ENCODE measurements at regions not wholly inside any gene's neighbourhood (a gene's known extent, or its start where the extent isn't known, plus 50 kb on each side); places are given as distances from the start of the nearest gene placed in this dataset.

- in situ Hi-C loops (cut with MboI; ENCODE audit: low pct_unique_long_range_greater_than_20kb, low sequenced_read_pairs, unreplicated experiment), result no loop called here
- no peak for DNase-seq (ENCODE audit: low spot score)
- TF ChIP-seq CTCF (IDR thresholded peaks at IDR 0.05; ENCODE audit: extremely low read depth, insufficient read depth, missing control alignments), result no peak
Observed at GRCh38 chrX:87727620-87728019, 210.0 kb downstream of the KLHL4 start.

- no peak for TF ChIP-seq CTCF (IDR thresholded peaks at IDR 0.05; ENCODE audit: extremely low read depth, insufficient read depth, missing control alignments)
- in situ Hi-C loops (cut with MboI; ENCODE audit: low pct_unique_long_range_greater_than_20kb, low sequenced_read_pairs, unreplicated experiment), result no loop called here
- no peak for DNase-seq (ENCODE audit: low spot score)
Observed at GRCh38 chrX:87728024-87728423, 210.4 kb downstream of the KLHL4 start.

- TF ChIP-seq CTCF (IDR thresholded peaks at IDR 0.05; ENCODE audit: extremely low read depth, insufficient read depth, missing control alignments), result no peak
- in situ Hi-C loops (cut with MboI; ENCODE audit: low pct_unique_long_range_greater_than_20kb, low sequenced_read_pairs, unreplicated experiment), result no loop called here
- no peak for DNase-seq (ENCODE audit: low spot score)
Observed at GRCh38 chrX:87728459-87728858, 210.9 kb downstream of the KLHL4 start.

- DNase-seq (ENCODE audit: low spot score), result no peak
- in situ Hi-C loops (cut with MboI; ENCODE audit: low pct_unique_long_range_greater_than_20kb, low sequenced_read_pairs, unreplicated experiment), result no loop called here
- TF ChIP-seq CTCF (IDR thresholded peaks at IDR 0.05; ENCODE audit: extremely low read depth, insufficient read depth, missing control alignments), result no peak
Observed at GRCh38 chrX:87732133-87732532, 214.5 kb downstream of the KLHL4 start.

GRCh38 chrX:87736576-87736975, 219.0 kb downstream of the KLHL4 start:
- in situ Hi-C loops (cut with MboI; ENCODE audit: low pct_unique_long_range_greater_than_20kb, low sequenced_read_pairs, unreplicated experiment), result no loop called here
- DNase-seq (ENCODE audit: low spot score), result no peak
- TF ChIP-seq CTCF (IDR thresholded peaks at IDR 0.05; ENCODE audit: extremely low read depth, insufficient read depth, missing control alignments), result no peak

- in situ Hi-C loops (cut with MboI; ENCODE audit: low pct_unique_long_range_greater_than_20kb, low sequenced_read_pairs, unreplicated experiment), result no loop called here
- DNase-seq (ENCODE audit: low spot score), result no peak
- TF ChIP-seq CTCF (IDR thresholded peaks at IDR 0.05; ENCODE audit: extremely low read depth, insufficient read depth, missing control alignments), result no peak
Observed at GRCh38 chrX:87744391-87744790, 226.8 kb downstream of the KLHL4 start.

- no peak for TF ChIP-seq CTCF (IDR thresholded peaks at IDR 0.05; ENCODE audit: extremely low read depth, insufficient read depth, missing control alignments)
- no peak for DNase-seq (ENCODE audit: low spot score)
- in situ Hi-C loops (cut with MboI; ENCODE audit: low pct_unique_long_range_greater_than_20kb, low sequenced_read_pairs, unreplicated experiment), result no loop called here
Observed at GRCh38 chrX:87755493-87755892, 237.9 kb downstream of the KLHL4 start.
